ENCODE measurements at regions not wholly inside any gene's neighbourhood (a gene's known extent, or its start where the extent isn't known, plus 50 kb on each side); places are given as distances from the start of the nearest gene placed in this dataset.

GRCh38 chr21:36235058-36235582 lies 78.5 kb downstream of the DOP1B start (continued):
- peak; percentile 94 for TF ChIP-seq FOXA3 (CRISPR knock-in tag; IDR thresholded peaks at IDR 0.05)
- TF ChIP-seq ZNF878 (CRISPR knock-in tag; IDR thresholded peaks at IDR 0.05) = peak; percentile 72; the same call in 1 of the 2 replicates
- TF ChIP-seq HNF1A (IDR thresholded peaks at IDR 0.05; ENCODE audit: low read depth) = no peak; the same call in 1 of the 2 replicates
- TF ChIP-seq HNF1A (CRISPR knock-in tag; IDR thresholded peaks at IDR 0.05; ENCODE audit: borderline replicate concordance) = peak; percentile 70; the same call in 1 of the 2 replicates
- TF ChIP-seq MEIS1 (CRISPR knock-in tag; IDR thresholded peaks at IDR 0.05; ENCODE audit: borderline replicate concordance) = no peak
- peak; percentile 49; the same call in 1 of the 2 replicates for TF ChIP-seq ZNF430 (CRISPR knock-in tag; IDR thresholded peaks at IDR 0.05)
- peak; percentile 83 for TF ChIP-seq HDAC1 (CRISPR knock-in tag; IDR thresholded peaks at IDR 0.05)
- TF ChIP-seq NFATC3 (CRISPR knock-in tag; IDR thresholded peaks at IDR 0.05) = peak; percentile 68; the same call in 1 of the 2 replicates
- TF ChIP-seq ZNF772 (CRISPR knock-in tag; IDR thresholded peaks at IDR 0.05) = peak; percentile 73; the same call in 1 of the 2 replicates
- peak in 1 of 2 experiments; percentile 74; a peak in 2 of 4 replicates for TF ChIP-seq REST (IDR thresholded peaks at IDR 0.05; ENCODE audit: borderline replicate concordance in 1 of 2, low read depth in 1 of 2, low read length in 2 of 2)
- peak; percentile 53; the same call in 1 of the 2 replicates for TF ChIP-seq ELF4 (CRISPR knock-in tag; IDR thresholded peaks at IDR 0.05; ENCODE audit: borderline replicate concordance)
- no peak for TF ChIP-seq SRF (IDR thresholded peaks at IDR 0.05; ENCODE audit: low read depth, low read length)
- peak; percentile 60; the same call in 1 of the 2 replicates for TF ChIP-seq MLX (CRISPR knock-in tag; IDR thresholded peaks at IDR 0.05)
- TF ChIP-seq GTF2F1 (IDR thresholded peaks at IDR 0.05; ENCODE audit: low read length) = no peak
- peak; percentile 77 for TF ChIP-seq ARNTL (CRISPR knock-in tag; IDR thresholded peaks at IDR 0.05)
- TF ChIP-seq SP140L (CRISPR knock-in tag; IDR thresholded peaks at IDR 0.05; ENCODE audit: borderline replicate concordance) = 0 out of 2 replicates have a peak, but pooled peaks have one; percentile 56
- TF ChIP-seq STAT6 (CRISPR knock-in tag; IDR thresholded peaks at IDR 0.05; ENCODE audit: borderline replicate concordance) = peak; percentile 79; the same call in 1 of the 2 replicates
- no peak for TF ChIP-seq ZNF891 (CRISPR knock-in tag; IDR thresholded peaks at IDR 0.05)
- TF ChIP-seq ZNF460 (CRISPR knock-in tag; IDR thresholded peaks at IDR 0.05; ENCODE audit: borderline replicate concordance) = peak; percentile 32; the same call in 1 of the 2 replicates

Measured in HepG2 (cell line).